Fibroblast of lung (primary cell): ENCODE measurements at regions not wholly inside any gene's neighbourhood (a gene's known extent, or its start where the extent isn't known, plus 50 kb on each side); places are given as distances from the start of the nearest gene placed in this dataset.

Experiments
- EZH2 ChIP-seq: IDR thresholded peaks from 2 replicates; pipeline ENCODE4 v1.5.1; 2012; ENCODE audit warnings: low read length, control low read depth, mild to moderate bottlenecking; ENCODE audit errors: missing control alignments
- TF ChIP-seq, protein P1 (sequence below), 2 donors: IDR thresholded peaks in 1 of 2; conservative IDR thresholded peaks in 1 of 2; 1 replicate in 1 of 2; 2 replicates in 1 of 2; pipeline ENCODE4 v1.5.1; 2011 to 2012; ENCODE audit warnings: low read length in 2 of 2, control low read depth in 1 of 2, inconsistent platforms in 1 of 2, low read depth in 1 of 2, mild to moderate bottlenecking in 1 of 2

- TF ChIP-seq, protein P1, sequence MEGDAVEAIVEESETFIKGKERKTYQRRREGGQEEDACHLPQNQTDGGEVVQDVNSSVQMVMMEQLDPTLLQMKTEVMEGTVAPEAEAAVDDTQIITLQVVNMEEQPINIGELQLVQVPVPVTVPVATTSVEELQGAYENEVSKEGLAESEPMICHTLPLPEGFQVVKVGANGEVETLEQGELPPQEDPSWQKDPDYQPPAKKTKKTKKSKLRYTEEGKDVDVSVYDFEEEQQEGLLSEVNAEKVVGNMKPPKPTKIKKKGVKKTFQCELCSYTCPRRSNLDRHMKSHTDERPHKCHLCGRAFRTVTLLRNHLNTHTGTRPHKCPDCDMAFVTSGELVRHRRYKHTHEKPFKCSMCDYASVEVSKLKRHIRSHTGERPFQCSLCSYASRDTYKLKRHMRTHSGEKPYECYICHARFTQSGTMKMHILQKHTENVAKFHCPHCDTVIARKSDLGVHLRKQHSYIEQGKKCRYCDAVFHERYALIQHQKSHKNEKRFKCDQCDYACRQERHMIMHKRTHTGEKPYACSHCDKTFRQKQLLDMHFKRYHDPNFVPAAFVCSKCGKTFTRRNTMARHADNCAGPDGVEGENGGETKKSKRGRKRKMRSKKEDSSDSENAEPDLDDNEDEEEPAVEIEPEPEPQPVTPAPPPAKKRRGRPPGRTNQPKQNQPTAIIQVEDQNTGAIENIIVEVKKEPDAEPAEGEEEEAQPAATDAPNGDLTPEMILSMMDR (conservative IDR thresholded peaks at IDR 0.05 in 1 of 2, IDR thresholded peaks at IDR 0.05 in 1 of 2; ENCODE audit: low read depth in 1 of 2, low read length in 2 of 2): no peak
- TF ChIP-seq EZH2: no peak
Measured at GRCh38 chr2:180161415-180161814, 154.3 kb upstream of the CWC22 start.
